ENCODE measurements at regions not wholly inside any gene's neighbourhood (a gene's known extent, or its start where the extent isn't known, plus 50 kb on each side); places are given as distances from the start of the nearest gene placed in this dataset.

DNA sequence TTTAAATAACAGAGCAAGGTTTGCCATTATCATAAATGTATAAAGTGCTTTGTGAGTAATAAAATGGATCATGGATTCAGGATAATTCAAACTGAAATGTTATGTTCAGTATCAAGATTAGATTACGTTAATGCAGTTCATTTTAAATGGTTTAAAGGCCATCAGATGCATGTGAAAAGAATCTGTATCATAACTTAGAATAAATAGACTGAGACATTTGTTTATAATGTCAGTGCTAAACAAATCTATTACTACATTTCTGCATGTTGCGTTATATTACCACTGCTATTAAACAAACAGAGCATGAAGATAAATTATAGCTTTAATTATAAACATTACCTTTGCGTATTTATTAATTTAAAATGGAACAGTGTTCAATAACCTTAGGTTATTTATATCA is 160.2 kb downstream of the TOX3 start:
- no peak for ATAC-seq (replicated peaks in 6 of 8)
- 17 to 100% (median 87%) methylated on average over 2 to 3 of the region's 3 CpGs for WGBS, 10 experiments
- Histone ChIP-seq H3K27ac (no peak overlapping the region), H3K4me1 (replicated peaks in 1 of 2) (peaks cover 6 to 8% of the 10 kb centered on the region in 2 donors), H3K4me3 (no peak overlapping the region)
- in situ Hi-C loops (cut with MboI; ENCODE audit: low pct_unique_long_range_greater_than_20kb in 2 of 9, low sequenced_read_pairs in 9 of 9, unreplicated experiment in 9 of 9): no loop called here

GRCh38 chr16:52384378-52384777 is 162.6 kb downstream of the TOX3 start:
- in situ Hi-C loops (cut with MboI; ENCODE audit: low pct_unique_long_range_greater_than_20kb in 2 of 9, low sequenced_read_pairs in 9 of 9, unreplicated experiment in 9 of 9): no loop called here
- Histone ChIP-seq H3K27ac (no peak overlapping the region), H3K4me3 (no peak overlapping the region), H3K4me1 (replicated peaks in 1 of 2) (peaks cover 6 to 8% of the 10 kb centered on the region in 2 donors)
- no peak for ATAC-seq (replicated peaks in 6 of 8)
- 29 to 100% (median 92%) methylated on average over 1 to 2 of the region's 2 CpGs; no CpG with 5 or more reads in 4 of the 10 experiments for WGBS, 10 experiments

- peaks cover 6 to 8% of the 10 kb centered on the region in 2 donors for H3K4me1 ChIP-seq (replicated peaks in 1 of 2)
- H3K27ac ChIP-seq: peak overlapping the region in 1 of 2 donors; percentile 46
- WGBS, 10 experiments: 0 to 100% (median 55%) methylated on average over 1 to 3 of the region's 3 CpGs; no CpG with 5 or more reads in 1 of the 10 experiments
- peak in 1 of 8 experiments; percentile 52 for ATAC-seq (replicated peaks in 6 of 8)
- no peak overlapping the region for H3K4me3 ChIP-seq
- in situ Hi-C loops (cut with MboI; ENCODE audit: low pct_unique_long_range_greater_than_20kb in 2 of 9, low sequenced_read_pairs in 9 of 9, unreplicated experiment in 9 of 9): no loop called here
Observed at GRCh38 chr16:52383640-52384292, 163.2 kb downstream of the TOX3 start.

DNA sequence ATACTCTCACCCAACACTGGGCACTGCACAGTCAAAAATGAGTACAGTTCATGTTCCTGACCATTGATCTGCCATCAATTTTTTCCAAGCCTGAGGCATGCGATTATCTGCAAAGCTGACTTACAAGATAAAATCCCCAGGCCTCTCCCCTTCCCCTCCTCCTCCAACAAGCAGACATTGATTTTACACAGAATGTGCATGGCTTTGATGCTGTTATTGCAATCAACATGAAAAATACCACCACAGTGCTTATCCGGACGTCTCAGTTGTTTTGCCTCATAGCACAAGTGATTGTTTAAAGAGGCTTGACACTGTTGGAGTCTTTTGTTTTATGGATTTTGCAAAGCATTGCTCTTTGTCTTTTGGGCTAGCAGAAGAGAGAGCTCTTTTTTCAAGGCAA is 163.8 kb downstream of the TOX3 start:
- ATAC-seq (replicated peaks in 6 of 8): peak in 3 of 8 experiments; percentile 16 to 76 (median 40)
- 33 to 83% (median 52%) methylated on average over 1 to 3 of the region's 3 CpGs; no CpG with 5 or more reads in 3 of the 10 experiments for WGBS, 10 experiments
- in situ Hi-C loops (cut with MboI; ENCODE audit: low pct_unique_long_range_greater_than_20kb in 2 of 9, low sequenced_read_pairs in 9 of 9, unreplicated experiment in 9 of 9): no loop called here
- H3K4me3 ChIP-seq: no peak overlapping the region
- peak overlapping the region in 1 of 2 donors; percentile 46 for H3K27ac ChIP-seq
- H3K4me1 ChIP-seq (replicated peaks in 1 of 2): peaks cover 6 to 8% of the 10 kb centered on the region in 2 donors

- WGBS, 10 experiments: 0 to 100% (median 100%) methylated on average over 1 of the region's 1 CpG; no CpG with 5 or more reads in 3 of the 10 experiments
- H3K4me1 ChIP-seq (replicated peaks in 1 of 2): peaks cover 6 to 12% of the 10 kb centered on the region in 2 donors
- no peak for ATAC-seq (replicated peaks in 6 of 8)
- in situ Hi-C loops (cut with MboI; ENCODE audit: low pct_unique_long_range_greater_than_20kb in 2 of 9, low sequenced_read_pairs in 9 of 9, unreplicated experiment in 9 of 9): no loop called here
- no peak overlapping the region for H3K4me3 ChIP-seq
- H3K27ac ChIP-seq: no peak overlapping the region
Observed at GRCh38 chr16:52379551-52379950, 167.4 kb downstream of the TOX3 start.

GRCh38 chr16:52376676-52377280 is 170.2 kb downstream of the TOX3 start:
- in situ Hi-C loops (cut with MboI; ENCODE audit: low pct_unique_long_range_greater_than_20kb in 2 of 9, low sequenced_read_pairs in 9 of 9, unreplicated experiment in 9 of 9): no loop called here
- Histone ChIP-seq H3K4me1 (replicated peaks in 1 of 2) (peaks cover 0 to 5% of the 10 kb centered on the region in 2 donors), H3K27ac (no peak overlapping the region), H3K4me3 (no peak overlapping the region)
- peak in 5 of 8 experiments; percentile 84 to 94 (median 88) for ATAC-seq (replicated peaks in 6 of 8)
- 0 to 83% (median 57%) methylated on average over 1 to 8 of the region's 9 CpGs; no CpG with 5 or more reads in 1 of the 10 experiments for WGBS, 10 experiments

DNA sequence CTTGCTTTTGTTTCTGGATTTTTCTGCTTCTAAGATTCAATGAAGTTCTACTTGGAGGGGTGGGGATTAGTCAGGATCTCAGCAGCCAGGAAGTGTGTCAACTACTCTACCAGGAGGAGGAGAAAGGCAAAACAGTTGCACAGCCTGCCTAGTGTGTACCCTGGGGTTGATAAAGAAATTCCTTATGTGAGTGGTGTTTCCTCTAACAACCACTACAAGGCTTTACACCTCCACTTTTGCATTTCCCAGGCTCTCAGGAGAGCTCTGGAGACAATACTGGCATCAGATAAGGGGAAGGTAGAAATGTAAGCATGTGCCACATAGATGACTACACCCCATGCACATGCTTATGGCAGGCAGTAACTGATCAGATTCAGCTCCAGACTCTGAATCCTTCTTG is 174.6 kb downstream of the TOX3 start:
- no peak for ATAC-seq (replicated peaks in 6 of 8)
- Histone ChIP-seq H3K4me3 (no peak overlapping the region), H3K4me1 (replicated peaks in 1 of 2) (peaks cover 0 to 5% of the 10 kb centered on the region in 2 donors), H3K27ac (no peak overlapping the region)
- in situ Hi-C loops (cut with MboI; ENCODE audit: low pct_unique_long_range_greater_than_20kb in 2 of 9, low sequenced_read_pairs in 9 of 9, unreplicated experiment in 9 of 9): no loop called here

DNA sequence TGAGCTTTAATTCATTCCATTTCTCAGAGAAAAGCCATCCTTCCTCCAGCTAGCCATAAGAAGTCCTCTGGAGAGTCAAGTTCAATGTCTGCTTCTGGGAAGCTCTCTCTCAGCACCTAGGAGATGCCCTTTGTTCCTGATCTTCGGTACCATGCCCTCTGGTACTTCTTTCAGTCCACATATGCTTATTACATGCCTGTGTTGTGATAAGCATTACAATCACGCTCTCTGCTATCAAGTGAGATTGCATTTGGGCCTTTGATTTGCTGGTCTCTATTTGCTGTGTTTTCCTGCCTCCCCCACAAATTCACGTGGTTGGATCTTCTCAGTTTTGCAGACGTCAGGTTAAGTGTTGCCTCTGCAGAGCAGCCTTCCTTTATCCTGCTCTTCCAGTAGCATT is 178.1 kb downstream of the TOX3 start:
- in situ Hi-C loops (cut with MboI; ENCODE audit: low pct_unique_long_range_greater_than_20kb in 2 of 9, low sequenced_read_pairs in 9 of 9, unreplicated experiment in 9 of 9): no loop called here
- H3K27ac ChIP-seq: no peak overlapping the region
- 3 to 89% (median 58%) methylated on average over 1 to 4 of the region's 4 CpGs for WGBS, 10 experiments
- H3K4me1 ChIP-seq (replicated peaks in 1 of 2): no peaks in the 10 kb centered on the region
- H3K4me3 ChIP-seq: no peak overlapping the region
- ATAC-seq (replicated peaks in 6 of 8): no peak

DNA sequence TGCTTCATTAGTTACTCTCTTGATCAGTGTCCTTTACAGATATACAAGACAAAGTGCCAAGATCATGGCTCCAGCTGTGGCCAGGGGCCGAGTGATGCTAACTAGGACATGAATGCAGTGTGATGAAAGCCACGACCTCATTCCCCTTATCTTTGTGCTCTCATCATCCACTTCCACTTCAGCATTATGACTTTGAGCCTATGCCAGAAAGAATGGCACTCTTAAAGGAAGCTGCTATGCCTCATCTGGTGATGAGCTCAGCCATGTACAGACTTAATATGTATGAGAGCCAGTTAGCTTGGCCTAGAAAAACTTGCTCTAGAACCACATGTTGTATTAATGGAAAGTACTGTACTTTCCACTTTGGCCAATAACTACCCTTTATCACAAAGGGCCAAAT is 179.1 kb downstream of the TOX3 start:
- no peak overlapping the region for H3K4me3 ChIP-seq
- in situ Hi-C loops (cut with MboI; ENCODE audit: low pct_unique_long_range_greater_than_20kb in 2 of 9, low sequenced_read_pairs in 9 of 9, unreplicated experiment in 9 of 9): no loop called here
- peak in 1 of 8 experiments; percentile 53 for ATAC-seq (replicated peaks in 6 of 8)
- no peak overlapping the region for H3K27ac ChIP-seq
- WGBS, 10 experiments: 17 to 100% (median 50%) methylated on average over 1 to 2 of the region's 2 CpGs; no CpG with 5 or more reads in 4 of the 10 experiments
- no peaks in the 10 kb centered on the region for H3K4me1 ChIP-seq (replicated peaks in 1 of 2)

GRCh38 chr16:52366983-52367382 is 180.0 kb downstream of the TOX3 start:
- peak in 1 of 8 experiments; percentile 41 for ATAC-seq (replicated peaks in 6 of 8)
- 0 to 86% (median 20%) methylated on average over 1 of the region's 1 CpG; no CpG with 5 or more reads in 5 of the 10 experiments for WGBS, 10 experiments
- in situ Hi-C loops (cut with MboI; ENCODE audit: low pct_unique_long_range_greater_than_20kb in 2 of 9, low sequenced_read_pairs in 9 of 9, unreplicated experiment in 9 of 9): no loop called here
- Histone ChIP-seq H3K4me1 (replicated peaks in 1 of 2) (no peaks in the 10 kb centered on the region), H3K4me3 (no peak overlapping the region), H3K27ac (no peak overlapping the region)

DNA sequence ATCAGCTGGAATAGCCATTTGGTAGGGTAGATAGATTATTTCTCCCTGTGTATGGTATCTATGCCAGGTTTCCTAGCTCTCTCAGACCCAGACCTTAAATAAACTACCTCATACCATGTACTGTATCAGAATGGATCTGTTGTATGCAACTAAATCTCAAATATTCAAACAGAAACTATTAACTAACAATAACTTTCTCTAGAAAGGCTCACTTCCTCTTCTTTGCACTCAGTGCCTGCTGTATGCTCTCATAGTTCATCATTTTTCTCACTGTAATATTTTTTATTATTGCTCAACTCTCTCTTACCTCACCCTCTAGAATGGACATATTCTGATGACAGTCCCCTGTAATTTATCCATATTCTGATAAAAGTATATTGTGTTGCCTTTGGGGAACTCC is 182.4 kb downstream of the TOX3 start:
- ATAC-seq (replicated peaks in 6 of 8): no peak
- no peak overlapping the region for H3K27ac ChIP-seq
- H3K4me3 ChIP-seq: no peak overlapping the region
- in situ Hi-C loops (cut with MboI; ENCODE audit: low pct_unique_long_range_greater_than_20kb in 2 of 9, low sequenced_read_pairs in 9 of 9, unreplicated experiment in 9 of 9): no loop called here
- H3K4me1 ChIP-seq (replicated peaks in 1 of 2): no peaks in the 10 kb centered on the region

DNA sequence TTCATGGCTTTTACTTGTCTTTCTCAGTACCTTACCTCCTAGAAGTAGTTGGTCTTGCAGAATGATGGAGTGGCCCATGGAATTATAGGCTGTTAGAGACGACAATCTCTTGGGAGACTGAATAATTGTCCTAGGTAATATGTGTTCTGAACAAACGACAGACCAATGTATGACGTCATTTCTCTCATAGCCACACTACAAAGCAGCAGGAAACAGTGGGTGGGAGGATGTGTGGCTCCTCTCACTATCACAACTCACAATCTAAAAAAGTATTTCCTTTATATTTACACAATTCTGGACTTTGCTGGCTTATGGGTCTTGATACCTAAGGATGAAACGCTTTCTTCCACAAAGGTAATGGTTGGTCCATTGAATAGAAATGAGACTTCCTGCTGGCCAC is 183.9 kb downstream of the TOX3 start:
- in situ Hi-C loops (cut with MboI; ENCODE audit: low pct_unique_long_range_greater_than_20kb in 2 of 9, low sequenced_read_pairs in 9 of 9, unreplicated experiment in 9 of 9): no loop called here
- Histone ChIP-seq H3K4me3 (no peak overlapping the region), H3K4me1 (replicated peaks in 1 of 2) (no peaks in the 10 kb centered on the region), H3K27ac (no peak overlapping the region)
- no peak for ATAC-seq (replicated peaks in 6 of 8)
- 0 to 100% (median 81%) methylated on average over 2 to 4 of the region's 4 CpGs; no CpG with 5 or more reads in 3 of the 10 experiments for WGBS, 10 experiments

- WGBS, 10 experiments: 7 to 69% (median 44%) methylated on average over 2 to 4 of the region's 4 CpGs; no CpG with 5 or more reads in 2 of the 10 experiments
- Histone ChIP-seq H3K4me1 (replicated peaks in 1 of 2) (no peaks in the 10 kb centered on the region), H3K4me3 (no peak overlapping the region), H3K27ac (no peak overlapping the region)
- in situ Hi-C loops (cut with MboI; ENCODE audit: low pct_unique_long_range_greater_than_20kb in 2 of 9, low sequenced_read_pairs in 9 of 9, unreplicated experiment in 9 of 9): no loop called here
- ATAC-seq (replicated peaks in 6 of 8): no peak
Observed at GRCh38 chr16:52357711-52358110, 189.2 kb downstream of the TOX3 start.

DNA sequence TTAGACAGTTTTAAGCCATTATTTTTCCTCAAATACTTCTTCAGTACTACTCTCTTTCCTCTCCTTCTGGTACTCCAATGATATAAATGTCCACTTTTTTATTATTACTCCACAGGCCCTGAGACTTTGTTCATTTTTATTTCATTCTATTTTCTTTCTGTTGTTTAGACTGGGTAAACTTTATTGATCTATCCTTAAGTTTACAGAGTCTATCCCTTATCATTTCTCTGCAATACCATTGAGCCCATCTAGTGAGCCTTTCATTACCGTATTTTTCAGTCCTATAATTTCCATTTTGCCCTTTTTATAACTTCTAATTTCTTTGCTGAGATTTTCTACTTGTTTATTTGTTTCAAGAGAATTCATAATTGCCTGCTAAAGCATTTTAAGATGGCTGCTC is 193.7 kb downstream of the TOX3 start:
- Histone ChIP-seq H3K27ac (no peak overlapping the region), H3K4me3 (no peak overlapping the region), H3K4me1 (replicated peaks in 1 of 2) (no peaks in the 10 kb centered on the region)
- in situ Hi-C loops (cut with MboI; ENCODE audit: low pct_unique_long_range_greater_than_20kb in 2 of 9, low sequenced_read_pairs in 9 of 9, unreplicated experiment in 9 of 9): no loop called here
- 0 to 100% (median 83%) methylated on average over 1 of the region's 1 CpG for WGBS, 10 experiments
- ATAC-seq (replicated peaks in 6 of 8): no peak

Measured in motor neuron (in vitro differentiated cells).